Activated naive CD4-positive, alpha-beta T cell treated with anti-CD3 and anti-CD28 coated beads, Interleukin-2, amount 50 U/mL, for 72 hours (primary cell): ENCODE measurements at regions not wholly inside any gene's neighbourhood (a gene's known extent, or its start where the extent isn't known, plus 50 kb on each side); places are given as distances from the start of the nearest gene placed in this dataset.

ENCODE experiments used
- ATAC-seq, 2 donors: fragments of 150-1000 bp; cut with Tn5 transposase; 2 replicates each; pipeline ENCODE4 v1.10.0; 2021; ENCODE audit warnings: mild to moderate bottlenecking in 2 of 2, moderate library complexity in 2 of 2
- DNase-seq, 2 donors: peaks; one replicate each; pipeline ENCODE4 v3.0.0; 2021 to 2022; ENCODE audit warnings: low spot score in 2 of 2
- H3K27ac Mint-ChIP-seq, 2 donors: one replicate each; pipeline ENCODE4 v1.8.0; 2022; ENCODE audit warnings: mild to moderate bottlenecking in 2 of 2, mixed read lengths in 2 of 2
- H3K36me3 Mint-ChIP-seq, 2 donors: one replicate each; pipeline ENCODE4 v1.8.0; 2022; ENCODE audit warnings: mixed read lengths in 2 of 2
- H3K9me3 Mint-ChIP-seq, 2 donors: one replicate each; pipeline ENCODE4 v1.8.0; 2022; ENCODE audit warnings: mixed read lengths in 2 of 2

GRCh38 chr22:47804281-47804680 is 1041.8 kb downstream of the TBC1D22A start:
- H3K36me3 Mint-ChIP-seq = no peaks in the 10 kb centered on the region
- DNase-seq (no peak), ATAC-seq (no peak)
- H3K27ac Mint-ChIP-seq = no peak overlapping the region
- H3K9me3 Mint-ChIP-seq = no peaks in the 10 kb centered on the region

DNA sequence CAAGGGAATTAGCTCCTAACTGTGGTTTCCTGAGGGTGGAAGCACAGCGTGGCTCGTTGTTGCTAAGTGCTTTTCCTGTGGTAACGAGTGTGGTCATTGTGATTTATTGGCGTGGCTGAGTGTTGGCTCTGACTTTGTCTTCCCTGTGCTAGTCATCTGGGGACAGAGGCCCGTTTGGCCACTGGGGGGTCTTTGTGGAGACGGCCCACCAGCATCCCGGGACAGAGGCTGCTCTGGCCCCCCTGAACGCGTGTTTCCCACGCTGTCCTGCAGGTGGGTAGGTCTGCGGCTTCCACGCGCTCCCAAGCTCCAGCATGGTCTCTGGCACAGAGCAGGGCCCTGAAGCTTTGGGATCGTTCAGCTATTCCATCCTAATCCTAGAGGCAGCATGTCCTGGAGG is 1040.0 kb downstream of the TBC1D22A start:
- DNase-seq (no peak), ATAC-seq (no peak)
- Mint-ChIP-seq H3K9me3 (peaks cover 0 to 5% of the 10 kb centered on the region in 2 donors), H3K36me3 (no peaks in the 10 kb centered on the region), H3K27ac (no peak overlapping the region)

DNA sequence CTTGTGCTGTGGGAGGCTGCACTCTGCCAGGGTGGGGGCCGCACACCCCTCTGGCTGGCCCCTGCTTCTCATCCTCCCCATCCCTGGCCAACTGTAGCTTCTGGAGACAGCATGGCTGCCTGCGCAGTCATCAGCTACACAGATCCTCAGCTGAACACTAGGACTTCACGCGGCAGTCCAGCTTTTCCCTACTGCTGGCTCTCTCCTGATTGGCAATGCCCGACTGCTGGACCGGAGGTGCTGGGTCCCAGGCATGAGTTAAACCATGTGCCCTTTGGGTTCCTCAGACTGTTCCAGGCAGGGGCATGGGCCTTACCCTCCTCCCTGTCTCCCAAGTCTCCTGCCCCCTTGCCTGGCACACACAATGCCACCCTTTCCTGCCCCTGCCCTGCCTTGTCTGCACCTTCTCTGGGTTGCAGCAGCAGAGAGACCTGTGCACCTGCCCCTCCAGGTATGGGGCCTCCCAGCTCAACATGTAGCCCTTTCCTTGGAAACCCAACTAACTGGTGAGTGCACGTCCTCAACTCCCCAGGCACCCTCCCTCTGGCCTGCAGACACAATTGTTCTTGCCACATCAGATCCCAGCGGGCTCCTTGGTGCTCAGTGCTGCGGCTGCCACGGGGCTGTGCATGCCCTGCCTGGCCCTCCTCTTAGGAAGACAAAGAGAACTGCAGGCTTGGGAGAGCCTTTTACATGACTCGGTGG is 1039.2 kb downstream of the TBC1D22A start:
- Mint-ChIP-seq H3K27ac (no peak overlapping the region), H3K36me3 (no peaks in the 10 kb centered on the region), H3K9me3 (peaks cover 0 to 5% of the 10 kb centered on the region in 2 donors)
- no peak for ATAC-seq
- DNase-seq = no peak

GRCh38 chr22:47798229-47798628 is 1035.8 kb downstream of the TBC1D22A start:
- Mint-ChIP-seq H3K27ac (no peak overlapping the region), H3K36me3 (no peaks in the 10 kb centered on the region), H3K9me3 (peaks cover 0 to 5% of the 10 kb centered on the region in 2 donors)
- DNase-seq (no peak), ATAC-seq (no peak)

GRCh38 chr22:47797342-47797945 is 1035.0 kb downstream of the TBC1D22A start:
- Mint-ChIP-seq H3K9me3 (peaks cover 0 to 5% of the 10 kb centered on the region in 2 donors), H3K27ac (no peak overlapping the region), H3K36me3 (no peaks in the 10 kb centered on the region)
- DNase-seq (no peak), ATAC-seq (no peak)

- ATAC-seq = no peak
Observed at GRCh38 chr22:47796128-47796908, 1033.9 kb downstream of the TBC1D22A start.

GRCh38 chr22:47795477-47796127 is 1033.2 kb downstream of the TBC1D22A start:
- Mint-ChIP-seq H3K27ac (no peak overlapping the region), H3K36me3 (no peaks in the 10 kb centered on the region), H3K9me3 (peaks cover 0 to 5% of the 10 kb centered on the region in 2 donors)
- ATAC-seq = no peak
- DNase-seq = no peak

More at GRCh38 chr22:47796128-47796908, 1033.9 kb downstream of the TBC1D22A start:
- Mint-ChIP-seq H3K9me3 (peaks cover 0 to 5% of the 10 kb centered on the region in 2 donors), H3K36me3 (no peaks in the 10 kb centered on the region), H3K27ac (no peak overlapping the region)
- DNase-seq = no peak

DNA sequence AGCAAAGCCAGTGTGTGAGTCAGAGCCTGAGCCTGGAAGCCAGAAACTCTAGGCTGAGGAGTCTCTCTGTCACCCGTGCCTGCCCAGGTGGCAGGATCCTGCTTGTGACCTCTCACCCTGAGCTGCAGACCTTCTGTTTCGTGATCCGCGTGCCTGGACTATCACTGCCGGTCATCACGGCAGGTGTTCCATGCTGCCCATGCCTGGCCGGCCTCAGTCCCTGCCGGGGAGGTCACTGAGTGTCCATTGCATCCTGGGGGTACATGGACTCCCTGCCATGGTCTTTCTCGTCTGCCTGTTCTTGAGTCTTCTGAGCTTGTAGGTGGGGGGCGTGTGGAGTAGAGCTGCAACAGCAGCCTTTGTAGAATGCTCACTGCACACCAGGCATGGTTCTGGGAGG is 1032.4 kb downstream of the TBC1D22A start:
- no peak overlapping the region for H3K27ac Mint-ChIP-seq
- H3K36me3 Mint-ChIP-seq = no peaks in the 10 kb centered on the region
- no peak for ATAC-seq
- no peak for DNase-seq
- peaks cover 0 to 5% of the 10 kb centered on the region in 2 donors for H3K9me3 Mint-ChIP-seq

DNA sequence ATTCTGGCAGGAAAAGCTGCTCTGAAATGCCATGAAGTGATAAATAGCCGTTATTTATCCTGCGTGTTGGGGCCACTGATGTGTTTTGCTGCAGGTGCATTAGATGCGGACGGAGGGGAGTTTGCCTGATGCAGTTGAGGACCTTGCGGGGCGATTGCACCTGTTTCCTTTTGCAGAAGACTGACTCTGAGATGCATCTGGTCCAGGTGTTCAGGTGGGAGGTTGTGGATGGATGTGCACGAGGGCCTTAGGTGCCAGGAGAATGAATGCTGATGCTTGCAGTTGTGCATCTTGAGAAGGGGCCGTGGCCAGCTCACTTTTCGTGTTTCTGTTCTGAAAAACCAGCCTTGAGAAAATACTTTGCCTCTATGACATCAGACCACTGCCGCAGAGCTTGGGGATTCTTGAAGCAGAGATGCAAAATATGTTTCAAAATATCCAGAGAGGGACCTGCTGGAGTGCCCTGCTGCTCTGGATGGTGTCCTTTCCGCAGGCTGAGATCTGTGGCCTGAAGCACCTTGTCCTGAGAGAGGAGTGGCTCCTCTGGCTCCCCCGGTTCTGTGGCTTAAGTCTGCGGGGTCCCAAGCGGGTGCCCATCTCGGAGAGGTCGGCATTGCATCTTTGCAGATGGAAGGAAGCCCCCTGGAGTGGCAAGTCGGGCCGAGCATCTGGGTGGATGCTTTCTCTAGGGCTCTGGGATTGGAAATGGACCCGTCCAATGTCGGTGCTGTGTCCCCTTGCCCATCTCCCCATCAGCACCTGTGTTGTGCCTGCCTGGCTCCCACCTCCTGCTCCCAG is 1031.1 kb downstream of the TBC1D22A start:
- H3K27ac Mint-ChIP-seq = no peak overlapping the region
- H3K36me3 Mint-ChIP-seq = no peaks in the 10 kb centered on the region
- no peak for DNase-seq
- ATAC-seq = no peak
- H3K9me3 Mint-ChIP-seq = peaks cover 0 to 5% of the 10 kb centered on the region in 2 donors

- DNase-seq = no peak
- H3K36me3 Mint-ChIP-seq = peaks cover 0 to 8% of the 10 kb centered on the region in 2 donors
- no peak overlapping the region for H3K27ac Mint-ChIP-seq
- H3K9me3 Mint-ChIP-seq = peaks cover 0 to 6% of the 10 kb centered on the region in 2 donors
- no peak for ATAC-seq
Observed at GRCh38 chr22:47789171-47789570, 1026.7 kb downstream of the TBC1D22A start.

DNA sequence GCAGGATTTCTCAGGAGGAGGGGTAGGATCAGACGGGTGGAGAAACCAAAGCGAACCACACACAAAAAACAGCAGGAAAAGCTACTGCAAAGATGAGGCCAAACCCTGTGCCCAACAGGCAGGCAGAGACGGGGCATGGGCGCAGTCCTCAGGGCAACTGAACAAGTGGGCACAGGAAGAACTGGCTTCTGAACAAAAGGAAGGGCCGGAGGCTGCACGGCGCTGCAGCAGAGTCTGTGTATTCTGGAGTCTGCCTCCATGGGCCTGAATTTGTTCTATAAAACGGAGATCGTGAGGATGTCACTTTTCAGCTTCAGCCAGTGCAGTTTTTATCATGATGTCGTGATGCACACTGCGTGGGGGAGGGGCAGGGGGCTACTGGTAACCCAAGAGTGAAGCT is 1026.0 kb downstream of the TBC1D22A start:
- ATAC-seq (no peak), DNase-seq (no peak)
- Mint-ChIP-seq H3K27ac (no peak overlapping the region), H3K36me3 (peaks cover 0 to 8% of the 10 kb centered on the region in 2 donors), H3K9me3 (peaks cover 0 to 6% of the 10 kb centered on the region in 2 donors)

GRCh38 chr22:47787501-47788227 is 1025.2 kb downstream of the TBC1D22A start:
- Mint-ChIP-seq H3K36me3 (peaks cover 0 to 8% of the 10 kb centered on the region in 2 donors), H3K9me3 (peaks cover 0 to 6% of the 10 kb centered on the region in 2 donors), H3K27ac (no peak overlapping the region)
- DNase-seq (no peak), ATAC-seq (no peak)

- ATAC-seq (no peak), DNase-seq (no peak)
- H3K27ac Mint-ChIP-seq = no peak overlapping the region
- peaks cover 0 to 6% of the 10 kb centered on the region in 2 donors for H3K9me3 Mint-ChIP-seq
- H3K36me3 Mint-ChIP-seq = peaks cover 0 to 8% of the 10 kb centered on the region in 2 donors
Observed at GRCh38 chr22:47786650-47787290, 1024.3 kb downstream of the TBC1D22A start.

DNA sequence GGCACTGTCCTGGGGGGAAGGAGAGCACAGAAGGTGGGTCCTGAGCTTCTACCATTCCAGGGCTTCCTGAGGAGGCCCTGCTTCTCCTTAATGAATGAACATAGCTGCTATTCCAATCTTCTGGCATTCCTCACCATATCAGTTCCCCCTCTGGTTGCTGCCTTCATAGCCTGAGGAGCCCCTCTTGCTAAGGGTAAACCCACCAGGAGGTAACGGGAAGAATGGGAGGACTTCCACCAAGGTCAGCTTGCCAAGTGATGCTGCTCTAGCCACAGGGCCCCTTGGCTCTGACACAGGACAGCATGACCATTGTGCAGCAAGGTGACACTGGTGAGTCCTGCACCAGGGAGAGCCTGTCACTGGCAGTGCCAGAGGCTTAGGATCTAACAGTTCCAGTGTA is 1022.5 kb downstream of the TBC1D22A start:
- Mint-ChIP-seq H3K36me3 (peaks cover 0 to 8% of the 10 kb centered on the region in 2 donors), H3K9me3 (peaks cover 0 to 6% of the 10 kb centered on the region in 2 donors), H3K27ac (no peak overlapping the region)
- ATAC-seq (no peak), DNase-seq (no peak)

- Mint-ChIP-seq H3K27ac (no peak overlapping the region), H3K9me3 (peaks cover 0 to 6% of the 10 kb centered on the region in 2 donors), H3K36me3 (peaks cover 0 to 8% of the 10 kb centered on the region in 2 donors)
- no peak for ATAC-seq
- DNase-seq = no peak
Observed at GRCh38 chr22:47784367-47784983, 1022.0 kb downstream of the TBC1D22A start.
